AG08396 (cell line): ENCODE measurements at regions not wholly inside any gene's neighbourhood (a gene's known extent, or its start where the extent isn't known, plus 50 kb on each side); places are given as distances from the start of the nearest gene placed in this dataset.

ENCODE experiments used
- DNase-seq: peaks from one replicate; pipeline ENCODE4 v3.0.0; 2012; ENCODE audit warnings: low spot score, mixed read lengths

DNA sequence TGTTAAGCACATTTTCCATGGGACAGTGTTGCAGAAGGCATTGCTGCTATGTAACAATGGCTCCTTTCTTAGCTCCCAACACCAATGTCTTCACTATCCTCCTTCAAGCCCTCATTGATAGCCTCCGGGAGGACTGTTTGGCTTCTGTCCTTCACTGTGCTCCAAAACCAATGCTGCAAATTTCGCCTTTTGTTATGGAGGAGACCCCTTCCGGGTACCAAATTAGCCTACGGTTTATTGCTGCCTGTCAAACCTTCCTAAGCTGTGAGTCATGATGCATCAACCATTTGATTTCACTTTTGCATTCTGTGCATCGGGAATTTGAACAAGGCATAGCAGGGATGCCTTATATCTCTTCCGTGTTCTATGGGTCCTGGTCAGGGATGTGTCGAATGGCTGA is 432.9 kb downstream of the GATA3 start:
- DNase-seq = no peak

DNA sequence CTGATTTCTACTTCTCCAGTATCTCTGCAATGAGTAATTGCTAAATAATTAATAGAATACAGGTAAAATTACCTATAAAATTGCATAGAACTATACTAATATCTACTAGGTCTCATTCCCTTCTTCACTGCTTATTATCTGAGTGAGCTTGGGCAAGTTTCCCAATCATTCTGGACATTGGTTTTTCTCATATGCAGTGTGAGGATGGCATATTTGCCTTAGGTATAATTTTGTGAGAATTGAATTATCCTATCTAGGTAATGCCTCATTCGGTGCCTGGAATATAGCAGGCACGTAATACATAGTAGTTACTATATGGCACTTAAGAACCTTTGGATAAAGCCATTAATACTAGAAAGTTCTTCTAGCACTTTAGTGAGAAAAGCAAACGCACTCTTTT is 434.7 kb downstream of the GATA3 start:
- no peak for DNase-seq

DNA sequence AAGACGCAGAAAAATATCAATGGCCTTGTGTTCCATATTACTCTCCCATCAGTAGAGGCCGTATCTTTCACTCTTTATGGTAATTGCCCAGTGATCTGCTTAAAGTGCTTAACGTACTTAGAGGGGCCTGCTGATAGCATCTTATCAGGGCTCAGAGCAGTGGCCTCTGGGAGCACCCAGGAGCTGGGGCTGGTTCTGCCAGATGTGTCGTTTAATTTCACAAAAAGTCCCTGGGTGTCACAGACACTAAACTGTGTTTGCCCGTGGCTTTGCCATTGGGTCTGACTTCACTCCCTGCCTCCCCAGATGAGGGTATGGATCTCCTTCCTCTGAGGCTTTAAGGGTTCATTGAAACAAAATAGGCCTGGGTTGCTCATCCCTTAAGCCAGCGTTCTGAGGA is 435.3 kb downstream of the GATA3 start:
- DNase-seq = no peak

DNA sequence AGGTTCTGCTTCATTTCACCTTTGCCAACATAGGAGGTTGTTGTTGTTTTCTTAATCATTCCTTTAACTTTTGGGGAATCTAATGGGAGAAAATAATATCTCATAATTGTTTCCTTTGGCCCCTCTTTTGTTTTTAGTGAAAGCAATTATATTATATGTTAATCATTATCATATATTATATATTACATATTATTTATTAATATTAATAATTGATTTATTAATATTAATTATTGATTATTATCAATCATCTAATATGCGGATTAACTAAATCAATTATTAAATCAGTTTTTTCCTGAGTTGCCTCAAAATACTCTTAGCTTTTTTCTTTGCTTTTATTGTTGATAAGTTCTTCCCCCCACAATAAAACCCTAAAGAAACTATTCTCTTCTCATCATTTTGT is 443.8 kb downstream of the GATA3 start:
- DNase-seq = no peak

DNA sequence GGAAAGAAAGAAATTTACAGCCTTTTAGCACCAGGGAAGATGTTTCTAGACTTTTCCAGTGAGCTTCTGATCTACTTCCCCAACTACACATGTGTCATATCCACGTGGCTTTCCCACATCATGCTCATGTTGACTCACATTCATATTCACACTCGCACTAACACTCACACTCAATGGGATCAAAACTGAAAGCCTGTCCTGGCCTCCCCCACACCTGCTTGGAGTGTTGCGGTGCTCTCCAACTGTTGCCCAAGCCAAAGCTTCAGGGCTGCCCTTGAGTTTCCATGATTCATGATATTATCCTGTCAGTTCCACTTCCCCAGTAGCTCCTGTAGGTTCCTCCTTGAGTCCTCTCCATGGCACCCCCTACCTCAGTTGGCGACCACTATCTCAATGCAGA is 444.4 kb downstream of the GATA3 start:
- DNase-seq = no peak

DNA sequence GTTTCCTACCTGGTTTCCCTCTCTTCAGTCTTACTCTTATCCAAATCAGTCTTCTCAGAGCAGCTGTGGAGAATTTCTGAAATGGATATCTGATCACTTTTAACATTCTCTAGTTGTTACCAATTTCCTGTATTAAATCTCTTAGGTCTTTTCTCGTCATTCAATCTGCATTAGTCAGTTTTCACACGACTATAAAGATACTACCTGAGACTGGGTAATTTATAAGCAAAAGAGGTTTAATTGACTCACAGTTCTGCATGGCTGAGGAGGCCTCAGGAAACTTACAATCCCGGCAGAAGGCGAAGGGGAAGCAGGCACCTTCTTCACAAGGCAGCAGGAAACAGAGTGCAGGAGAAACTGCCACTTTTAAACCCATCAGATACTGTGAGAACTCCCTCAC is 444.8 kb downstream of the GATA3 start:
- DNase-seq = no peak

DNA sequence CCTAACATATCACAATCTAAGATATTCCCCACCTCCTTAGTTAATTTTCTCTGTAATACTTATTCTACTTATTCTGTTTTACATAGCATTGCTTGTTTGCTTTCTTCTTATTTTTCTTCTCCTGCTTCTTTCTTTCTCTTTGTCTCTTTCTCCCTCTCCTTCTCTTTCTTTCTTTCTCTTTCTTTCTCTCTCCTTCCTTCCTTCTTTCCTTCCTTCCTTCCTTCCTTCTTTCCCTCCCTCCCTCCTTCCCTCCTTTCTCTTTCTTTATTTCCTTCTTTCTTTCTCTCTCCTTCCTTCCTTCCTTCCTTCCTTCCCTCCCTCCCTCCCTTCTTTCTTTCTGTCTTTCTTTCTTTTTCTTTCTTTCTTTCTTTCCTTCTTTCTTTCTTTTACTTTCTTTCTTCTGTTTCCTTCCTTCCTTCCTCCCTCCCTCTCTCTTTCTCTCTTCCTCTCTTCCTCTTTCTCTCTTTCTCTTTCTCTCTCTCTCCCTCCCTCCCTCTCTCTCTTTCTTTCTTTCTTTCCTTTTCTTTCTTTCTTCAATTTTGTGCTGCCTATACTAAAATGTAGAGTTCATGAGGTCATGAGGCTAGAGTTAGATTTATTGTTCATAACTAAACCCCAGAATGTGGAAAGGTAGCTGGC is 445.4 kb downstream of the GATA3 start:
- DNase-seq = no peak

DNA sequence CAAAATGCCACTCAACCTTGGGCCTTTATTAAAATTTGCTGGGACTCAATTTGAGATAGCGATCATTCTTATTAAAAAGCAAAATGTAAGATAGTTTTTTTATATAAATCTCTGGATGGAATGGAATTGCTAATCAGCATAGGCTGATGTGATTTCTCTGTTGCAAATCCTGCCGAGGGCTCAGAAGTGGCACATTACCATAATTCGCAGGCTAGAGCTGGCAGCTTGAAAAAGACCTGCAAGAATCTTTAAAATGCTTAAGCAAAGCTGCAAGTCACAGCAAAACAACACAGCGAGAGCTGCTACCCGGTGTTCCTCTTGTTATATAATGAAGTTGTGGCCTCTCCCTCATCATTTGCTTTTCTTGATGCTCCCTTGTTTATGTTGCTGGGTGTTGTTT is 448.1 kb downstream of the GATA3 start:
- no peak for DNase-seq

DNA sequence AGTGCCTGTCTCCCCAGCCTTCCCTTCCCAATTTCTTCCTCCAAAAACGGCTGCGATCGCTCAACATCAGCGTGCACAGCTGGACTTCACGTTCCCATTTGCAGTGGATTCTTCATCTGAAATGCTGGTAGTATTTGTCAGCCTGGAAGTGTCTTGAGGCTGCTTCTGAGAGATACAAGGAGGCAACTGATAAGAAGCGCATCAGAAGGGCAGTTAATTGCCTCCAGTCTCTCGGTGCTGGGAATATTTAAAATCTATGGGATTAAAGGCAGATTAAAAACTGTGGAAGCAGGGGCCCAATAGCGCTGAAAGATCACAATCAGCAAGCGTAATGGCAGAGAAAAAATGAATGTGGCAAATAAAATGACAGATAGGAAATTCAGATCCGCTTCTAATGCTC is 450.0 kb downstream of the GATA3 start:
- DNase-seq = no peak

DNA sequence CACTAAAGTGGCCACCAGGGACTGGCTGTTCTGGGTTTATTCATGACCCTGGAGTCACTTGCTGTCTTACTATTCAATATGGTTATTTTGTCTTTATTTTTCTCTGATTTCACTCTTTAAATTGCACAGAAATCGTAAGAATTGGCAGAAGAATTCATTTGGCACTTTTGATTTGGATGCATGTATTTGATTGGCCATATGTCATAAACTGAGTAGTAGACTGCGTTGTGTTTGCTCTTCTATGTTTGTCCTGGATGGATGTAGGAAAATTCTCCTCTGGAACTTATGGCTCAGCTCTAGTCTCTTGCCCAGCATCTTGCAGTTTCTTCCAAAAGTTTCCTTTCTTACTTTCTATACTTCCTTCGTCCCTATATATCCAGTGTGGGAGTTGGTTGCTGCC is 452.7 kb downstream of the GATA3 start:
- DNase-seq = no peak

DNA sequence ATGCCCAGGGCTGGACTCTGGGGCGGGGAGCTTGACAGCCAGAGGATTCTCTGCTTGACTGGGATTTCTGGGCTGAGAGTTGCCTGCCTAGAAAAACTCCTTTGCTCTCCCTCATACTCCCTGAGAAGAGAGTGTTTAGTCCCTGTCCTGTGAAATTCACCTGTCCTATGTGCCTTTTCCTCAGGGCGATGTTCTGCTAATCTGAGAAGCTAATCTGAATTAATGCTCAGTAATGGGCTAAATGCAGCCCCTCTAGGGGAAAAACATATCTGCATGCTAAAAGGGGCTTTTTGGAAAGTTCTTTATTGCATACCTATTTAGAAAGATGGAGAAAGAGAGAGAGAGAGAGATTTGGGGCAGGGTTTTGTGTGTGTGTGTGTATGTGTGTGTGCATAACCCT is 454.4 kb downstream of the GATA3 start:
- DNase-seq = no peak

DNA sequence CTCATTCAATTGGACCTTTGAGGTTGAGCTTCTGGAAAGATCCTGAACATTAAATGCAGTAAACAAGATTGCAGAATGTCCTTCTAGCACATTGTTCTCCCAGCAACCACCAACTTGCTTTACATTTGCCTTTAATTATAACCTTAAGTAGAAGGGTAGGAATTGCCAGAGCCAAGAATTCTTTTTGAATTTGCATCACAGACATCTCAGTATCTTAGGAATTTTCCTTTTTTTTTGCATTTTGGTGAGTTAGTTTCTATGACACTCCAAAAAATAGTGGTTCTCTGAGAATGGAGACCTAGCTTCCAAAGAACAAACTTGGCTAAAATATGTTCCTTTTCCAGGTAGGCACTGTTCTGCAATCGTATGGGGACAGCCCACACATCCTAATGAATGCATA is 456.0 kb downstream of the GATA3 start:
- DNase-seq = no peak

DNA sequence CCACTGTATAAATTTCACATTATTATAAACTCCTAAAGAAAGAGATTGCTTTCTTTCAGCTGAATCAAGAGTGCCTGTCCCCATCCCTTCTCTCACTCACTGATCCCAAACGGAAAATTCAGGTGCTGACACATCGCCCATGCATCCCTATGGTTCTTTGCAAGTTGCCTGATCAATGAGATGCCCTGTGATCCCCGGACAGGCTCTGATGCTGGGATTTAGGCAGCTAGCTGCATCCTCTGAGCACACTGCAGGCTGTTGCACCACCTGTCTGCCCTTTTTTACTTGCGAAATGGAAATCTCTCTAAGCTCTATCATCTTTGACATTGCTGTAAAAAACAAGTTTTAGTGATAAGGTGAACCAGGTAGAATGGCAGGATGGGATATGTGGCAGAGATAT is 456.5 kb downstream of the GATA3 start:
- no peak for DNase-seq

DNA sequence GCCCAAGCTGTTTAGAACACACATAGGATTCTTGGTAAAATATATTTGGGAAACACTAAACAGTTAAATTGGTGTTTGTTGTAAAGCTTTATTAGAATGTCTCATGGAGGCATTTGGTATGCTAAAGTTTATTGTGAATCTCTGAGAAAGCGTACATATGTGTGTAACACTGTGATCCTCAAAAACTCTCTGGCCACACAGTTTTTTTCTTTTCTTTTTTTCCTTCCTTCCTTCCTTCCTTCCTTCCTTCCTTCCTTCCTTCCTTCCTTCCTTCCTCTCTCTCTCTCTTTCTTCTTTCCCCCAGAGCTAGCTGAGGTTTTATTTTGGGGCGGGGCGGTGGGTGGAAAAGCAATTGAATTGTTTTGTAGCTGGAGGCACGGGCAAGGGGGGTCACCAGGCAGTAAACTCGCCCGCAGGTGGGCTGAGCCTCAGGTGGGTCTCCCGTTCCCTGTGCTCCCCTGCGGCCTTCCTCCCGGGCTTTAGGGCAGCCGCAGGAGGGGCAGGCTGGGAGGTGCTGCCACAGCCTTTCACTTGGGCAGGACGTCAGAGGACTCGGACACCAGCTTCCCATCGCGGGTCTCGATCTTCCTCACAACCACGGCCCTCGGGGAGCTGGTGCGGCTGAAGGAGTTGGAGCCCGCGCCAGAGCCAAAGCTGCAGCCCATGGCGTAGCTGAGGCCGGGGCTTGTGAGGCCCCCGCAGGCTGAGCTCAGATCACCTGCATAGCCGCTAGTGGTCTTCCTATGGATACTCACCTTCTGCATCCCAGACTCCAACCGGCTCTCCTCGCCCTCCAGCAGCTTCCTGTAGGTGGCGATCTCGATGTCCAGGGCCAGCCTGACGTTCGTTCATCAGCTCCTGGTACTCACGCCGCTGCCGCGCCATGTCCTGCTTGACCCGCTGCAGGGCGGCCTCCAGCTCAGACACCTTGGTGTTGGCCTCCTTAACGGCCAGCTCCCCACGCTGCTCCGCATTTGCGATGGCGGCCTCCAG is 459.0 kb downstream of the GATA3 start:
- DNase-seq = no peak

DNA sequence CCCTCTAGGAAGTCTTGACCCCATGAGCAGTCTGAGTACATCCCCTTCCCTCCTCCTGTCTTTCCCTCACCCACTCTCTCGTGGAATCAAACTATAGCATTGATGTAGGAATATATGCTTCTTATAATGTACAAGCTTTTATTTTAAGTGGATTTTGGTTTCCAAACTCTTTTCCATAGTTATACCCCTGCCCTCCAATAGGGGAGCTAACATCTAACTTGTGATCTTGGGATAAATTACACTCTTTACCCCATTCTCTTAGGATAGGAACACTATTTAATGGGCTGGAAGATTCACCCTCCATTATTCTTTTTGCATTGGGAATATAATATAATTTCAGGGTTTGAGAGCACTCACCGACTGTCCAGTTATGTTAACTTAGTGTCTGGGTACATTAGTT is 465.9 kb downstream of the GATA3 start:
- DNase-seq = no peak

DNA sequence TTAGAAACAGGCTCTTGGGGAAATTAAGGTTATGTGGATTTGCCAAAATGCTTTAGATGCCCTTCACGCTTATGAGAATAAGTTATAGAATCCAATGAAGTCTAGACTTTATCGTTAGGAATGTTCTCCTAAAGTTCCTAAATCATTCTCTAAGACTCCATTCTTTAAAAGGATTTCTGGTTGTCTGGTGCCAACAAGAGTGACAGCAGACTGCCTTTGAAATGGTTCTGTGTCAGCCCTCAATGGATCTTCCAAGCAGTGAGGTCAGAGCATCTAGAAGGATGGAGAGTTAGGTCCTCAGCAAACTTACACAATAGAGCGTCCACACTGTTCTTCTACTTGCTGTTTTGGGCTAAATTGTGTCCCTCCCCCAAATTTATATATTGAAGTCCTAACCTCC is 473.3 kb downstream of the GATA3 start:
- DNase-seq = no peak

DNA sequence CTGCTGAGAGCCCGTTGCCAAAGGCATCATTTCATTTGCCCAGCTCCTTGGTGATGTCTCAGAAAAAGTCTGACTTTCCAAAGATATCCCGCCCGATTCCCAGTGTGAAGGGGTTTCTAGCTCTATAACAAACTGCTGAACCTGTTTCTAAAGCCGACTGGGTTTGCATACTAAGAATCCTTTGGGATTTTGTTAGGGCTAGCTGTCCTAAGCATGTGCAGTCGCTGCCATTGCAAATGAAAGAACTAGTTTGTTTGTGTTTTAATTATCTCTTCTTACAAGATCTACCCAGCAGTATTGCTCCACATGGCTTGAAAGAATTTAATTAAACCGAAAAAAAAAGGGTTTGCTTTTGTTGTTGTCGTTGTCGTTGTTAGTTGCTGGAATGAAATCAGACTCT is 476.6 kb downstream of the GATA3 start:
- no peak for DNase-seq

DNA sequence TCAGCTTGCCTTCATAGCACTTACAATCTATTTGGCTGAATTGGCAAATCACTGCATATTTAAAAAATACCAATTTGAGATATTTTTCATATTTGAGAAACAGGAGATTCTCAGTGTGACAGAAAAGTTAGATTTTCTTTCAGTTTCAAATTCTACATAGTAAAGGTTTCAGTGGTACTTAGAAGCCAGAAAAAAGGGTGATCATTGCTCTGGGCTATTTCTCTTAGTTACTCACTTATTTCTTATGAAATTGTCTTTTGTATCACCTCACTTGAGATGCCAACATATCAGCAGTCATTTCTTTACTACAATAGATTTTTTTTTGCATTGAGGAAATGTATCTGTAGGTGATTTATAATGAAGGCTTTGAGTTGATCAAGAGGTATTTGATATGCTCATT is 478.2 kb downstream of the GATA3 start:
- DNase-seq = no peak

DNA sequence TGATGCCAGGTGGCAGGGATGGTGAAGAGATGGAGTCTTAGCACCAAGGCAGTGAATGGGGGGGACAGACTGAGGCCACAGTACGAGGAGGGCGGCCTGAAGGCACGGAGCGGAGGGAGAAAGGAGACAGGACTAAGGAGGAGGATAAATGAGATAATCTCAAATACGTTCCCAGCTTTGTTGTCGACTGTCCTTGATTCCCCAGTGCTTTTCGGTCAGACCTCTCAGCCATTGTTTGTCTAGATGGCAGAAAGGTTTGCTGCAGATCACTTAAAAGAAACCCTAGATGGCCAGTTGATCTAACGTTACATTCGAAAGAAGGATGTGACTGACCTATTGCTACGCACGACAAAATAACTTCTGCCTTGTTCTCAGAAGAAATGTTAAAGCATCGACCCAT is 479.0 kb downstream of the GATA3 start:
- no peak for DNase-seq

DNA sequence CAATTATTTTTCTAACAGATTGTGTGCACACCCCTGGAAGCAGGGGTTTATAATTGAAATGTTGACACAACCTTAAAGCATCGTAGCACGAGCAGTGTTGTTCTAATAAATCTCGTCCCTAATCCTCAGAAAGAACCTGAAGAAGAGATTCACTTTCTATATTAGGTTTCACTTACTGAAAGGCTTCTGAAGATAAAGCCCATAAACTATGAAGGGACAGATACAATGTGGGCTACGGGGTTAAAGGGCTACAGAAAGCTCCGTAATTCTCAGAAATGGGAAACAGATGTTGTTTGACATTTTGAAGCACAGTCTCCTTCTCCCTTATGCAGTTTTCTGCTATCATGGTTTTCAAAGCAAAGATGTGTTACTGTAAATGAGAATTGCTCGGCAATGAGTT is 479.6 kb downstream of the GATA3 start:
- no peak for DNase-seq

DNA sequence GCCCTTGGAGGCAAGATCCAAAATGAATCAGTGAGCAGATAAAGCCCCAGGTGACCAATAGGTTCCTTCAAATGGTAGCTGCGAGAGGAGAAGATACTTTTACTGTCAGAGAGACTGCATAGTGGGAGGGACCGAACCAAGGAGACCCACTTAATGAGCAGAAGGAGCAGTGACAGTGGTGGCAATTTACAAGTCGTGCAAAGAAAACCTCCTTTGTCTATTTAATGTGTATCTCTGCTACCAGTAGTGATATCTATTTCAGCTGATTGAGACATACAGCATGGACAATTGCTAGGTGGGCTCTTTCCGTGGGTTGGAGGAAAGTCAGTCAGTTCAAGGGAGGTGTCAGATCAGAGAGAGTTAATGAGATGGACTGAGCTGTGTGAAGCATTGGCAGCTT is 480.4 kb downstream of the GATA3 start:
- DNase-seq = no peak

DNA sequence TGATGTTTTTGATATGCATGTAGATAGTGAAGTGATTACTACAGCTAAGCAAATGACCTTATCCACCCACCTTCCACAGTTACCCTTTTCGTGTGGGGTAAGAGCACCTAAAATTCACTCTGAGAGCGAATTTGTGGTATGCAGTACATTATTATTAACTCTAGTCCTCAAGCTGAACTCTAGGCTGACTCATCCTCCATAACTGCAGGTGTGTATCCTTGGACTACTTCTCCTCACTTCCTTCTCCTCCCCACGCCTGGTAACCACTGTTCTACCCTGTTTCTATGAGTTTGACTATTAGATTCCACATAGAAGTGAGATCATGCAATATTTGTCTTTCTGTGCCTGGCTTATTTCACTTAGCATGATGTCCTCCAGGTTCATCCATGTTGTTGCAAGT is 484.6 kb downstream of the GATA3 start:
- no peak for DNase-seq

DNA sequence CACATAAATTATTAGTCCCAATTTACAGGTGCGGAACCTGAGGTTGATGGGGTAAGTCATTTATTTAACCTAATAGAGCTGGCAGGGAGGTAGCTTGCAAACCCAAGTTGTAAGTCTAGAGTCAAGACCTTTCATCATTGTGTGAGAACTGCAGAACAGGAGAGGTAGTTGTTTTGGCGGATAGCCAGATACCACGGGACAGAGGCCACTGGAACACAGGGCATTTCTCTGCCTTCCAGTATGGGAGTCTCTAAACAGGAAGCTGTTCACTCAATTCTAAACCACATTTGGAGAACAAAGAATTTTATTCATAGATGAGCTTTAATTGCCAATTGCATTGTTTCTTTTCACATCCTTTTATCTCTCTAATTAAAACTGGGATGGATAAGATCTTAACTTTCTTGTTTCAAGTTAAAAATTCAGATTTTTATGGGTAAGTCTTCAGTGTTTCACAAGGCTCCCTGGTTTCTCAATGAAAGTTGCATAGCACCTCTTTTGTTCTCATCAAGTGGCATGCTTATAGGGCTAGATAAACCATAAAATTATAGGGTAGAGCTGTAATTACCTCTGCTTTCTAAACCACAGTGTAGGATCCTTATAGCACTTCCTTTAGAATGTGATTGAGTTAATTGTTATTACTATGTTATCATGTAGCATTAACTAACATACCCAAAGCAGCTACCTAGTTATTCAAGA is 489.0 kb downstream of the GATA3 start:
- DNase-seq = no peak
